Caki2 (cell line): ENCODE measurements at regions not wholly inside any gene's neighbourhood (a gene's known extent, or its start where the extent isn't known, plus 50 kb on each side); places are given as distances from the start of the nearest gene placed in this dataset.
"Not testable (repeated sequence)": the region's sequence is repeated elsewhere in the genome, so short reads cannot be mapped to it uniquely, and the experiment has no call there.

Source experiments
- DNase-seq: peaks from one replicate; pipeline ENCODE4 v3.0.0-alpha.2; 2015; ENCODE audit warnings: low read depth
- in situ Hi-C: cut with HindIII; loops from 2 replicates; pipeline ENCODE4 v1.10.0; 2016; ENCODE audit warnings: low sequenced_read_pairs, low pct_unique_long_range_greater_than_20kb, mixed read lengths

- in situ Hi-C loops = no loop called here
Observed at GRCh38 chr16:60230666-60231065, 1496.5 kb upstream of the GOT2 start.

GRCh38 chr16:60225541-60225940 is 1491.4 kb upstream of the GOT2 start:
- DNase-seq = no peak
- in situ Hi-C loops = no loop called here

More at GRCh38 chr16:60230666-60231065, 1496.5 kb upstream of the GOT2 start:
- no peak for DNase-seq

- DNase-seq = no peak
- in situ Hi-C loops = no loop called here
Observed at GRCh38 chr16:60217787-60218186, 1483.7 kb upstream of the GOT2 start.

DNA sequence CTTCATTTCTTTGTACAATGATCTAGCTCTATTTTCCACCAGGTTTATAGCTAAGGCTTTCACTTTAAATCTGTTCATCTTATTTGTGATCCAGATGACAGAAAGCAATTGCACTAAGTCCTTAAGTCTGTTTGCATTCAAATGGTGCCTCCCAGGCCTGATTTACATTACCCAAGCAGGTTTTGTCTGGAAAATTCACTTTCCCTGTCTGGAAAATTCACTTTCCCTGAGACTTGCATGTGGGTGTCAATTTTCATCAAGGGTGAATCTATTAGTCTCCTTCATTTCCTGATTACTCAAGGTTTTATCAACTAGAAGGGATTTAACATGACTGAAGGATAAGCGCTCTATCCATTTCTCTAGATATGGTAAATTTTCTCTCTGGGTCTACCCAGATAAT is 1480.2 kb upstream of the GOT2 start:
- in situ Hi-C loops = no loop called here
- DNase-seq = no peak

- in situ Hi-C loops = no loop called here
- DNase-seq = no peak
Observed at GRCh38 chr16:60206516-60206915, 1472.4 kb upstream of the GOT2 start.

GRCh38 chr16:60204181-60204580 is 1470.1 kb upstream of the GOT2 start:
- in situ Hi-C loops = no loop called here
- no peak for DNase-seq

GRCh38 chr16:60203525-60204124 is 1469.5 kb upstream of the GOT2 start:
- DNase-seq = no peak
- in situ Hi-C loops = no loop called here

- in situ Hi-C loops, DNase-seq: not testable (repeated sequence)
Observed at GRCh38 chr16:60200729-60201128, 1466.6 kb upstream of the GOT2 start.

- DNase-seq = no peak
- in situ Hi-C loops = no loop called here
Observed at GRCh38 chr16:60200161-60200560, 1466.0 kb upstream of the GOT2 start.

- DNase-seq = no peak
- in situ Hi-C loops = no loop called here
Observed at GRCh38 chr16:60199150-60199549, 1465.0 kb upstream of the GOT2 start.

GRCh38 chr16:60181536-60181935 is 1447.4 kb upstream of the GOT2 start:
- in situ Hi-C loops = no loop called here
- no peak for DNase-seq

- in situ Hi-C loops = no loop called here
- no peak for DNase-seq
Observed at GRCh38 chr16:60180609-60181008, 1446.5 kb upstream of the GOT2 start.

- DNase-seq = no peak
- in situ Hi-C loops = no loop called here
Observed at GRCh38 chr16:60170196-60170595, 1436.1 kb upstream of the GOT2 start.

GRCh38 chr16:60166111-60166510 is 1432.0 kb upstream of the GOT2 start:
- in situ Hi-C loops = no loop called here
- DNase-seq = no peak

- peak; percentile 0 for DNase-seq
- in situ Hi-C loops = no loop called here
Observed at GRCh38 chr16:60151987-60152386, 1417.9 kb upstream of the GOT2 start.

DNA sequence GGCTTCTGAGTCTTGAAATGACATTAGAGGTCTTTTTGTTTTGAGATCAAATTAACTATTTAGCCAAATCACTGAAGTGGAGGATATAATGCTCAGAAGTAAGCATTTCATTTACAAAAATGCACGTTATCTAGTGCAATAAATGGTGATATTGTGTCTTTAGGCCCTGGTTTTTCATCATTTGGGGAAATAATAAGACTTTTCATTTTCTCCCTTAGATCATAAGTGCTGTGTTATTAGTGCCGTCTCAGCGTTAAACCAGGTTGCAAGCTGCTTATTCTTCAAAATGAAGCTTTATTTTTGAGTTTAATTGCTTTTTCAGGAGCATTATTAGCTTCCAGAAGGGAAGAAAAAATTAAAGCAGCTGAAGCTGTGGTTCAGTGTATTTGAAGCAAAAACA is 1416.8 kb upstream of the GOT2 start:
- in situ Hi-C loops = no loop called here
- DNase-seq = no peak

DNA sequence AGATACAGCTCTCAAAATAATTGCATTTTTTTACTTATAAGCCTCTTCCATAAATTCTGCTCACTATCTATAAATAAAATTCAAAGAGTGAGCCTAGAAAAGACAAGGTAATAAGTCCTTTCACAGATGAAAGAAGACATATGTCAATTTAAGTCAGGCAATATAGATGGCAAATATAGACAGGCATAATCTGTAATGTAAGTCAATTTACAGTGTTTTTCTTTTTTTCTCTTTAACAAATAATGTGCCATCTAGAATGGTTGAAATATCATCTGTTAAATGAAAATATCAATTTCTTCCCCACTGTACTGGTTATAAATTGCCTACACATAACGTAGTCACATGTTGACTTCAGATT is 1409.2 kb upstream of the GOT2 start:
- in situ Hi-C loops = no loop called here
- no peak for DNase-seq

DNA sequence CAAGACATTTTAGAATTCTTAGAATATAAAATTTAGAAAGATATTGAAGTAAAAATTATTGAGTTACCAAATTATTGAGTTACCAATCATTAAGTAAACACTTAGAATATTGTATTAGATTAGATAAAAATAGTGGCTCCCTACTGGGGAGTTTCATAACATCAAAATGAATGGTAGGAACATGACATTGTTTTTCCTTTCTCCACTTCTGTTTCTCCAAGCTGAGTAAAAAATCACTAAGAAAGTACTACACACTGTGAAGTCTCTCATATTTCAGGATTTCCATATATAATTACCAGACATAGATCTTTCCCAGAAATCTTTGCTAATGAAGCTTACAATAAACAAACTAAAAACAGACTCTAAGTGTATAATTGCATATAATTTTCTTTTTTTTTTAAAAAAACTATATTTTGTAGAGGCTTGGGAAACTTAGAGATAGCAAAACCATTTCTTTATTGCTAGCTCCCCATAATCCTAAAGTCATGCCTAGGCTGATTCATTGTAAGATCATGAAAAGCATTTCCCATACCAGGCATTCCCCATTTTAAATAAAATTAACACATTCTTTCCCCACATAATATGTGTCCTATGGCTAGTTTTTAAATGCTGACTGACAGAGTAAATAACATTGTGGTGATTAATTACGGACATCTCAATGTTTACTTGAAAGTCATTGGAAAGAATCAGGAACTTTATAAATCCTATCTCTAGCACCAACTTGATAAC is 1408.7 kb upstream of the GOT2 start:
- in situ Hi-C loops = no loop called here
- no peak for DNase-seq

GRCh38 chr16:60137891-60138290 is 1403.8 kb upstream of the GOT2 start:
- DNase-seq = no peak
- in situ Hi-C loops = no loop called here

- in situ Hi-C loops = no loop called here
- no peak for DNase-seq
Observed at GRCh38 chr16:60127196-60127595, 1393.1 kb upstream of the GOT2 start.
